ENCODE measurements at regions not wholly inside any gene's neighbourhood (a gene's known extent, or its start where the extent isn't known, plus 50 kb on each side); places are given as distances from the start of the nearest gene placed in this dataset.

- TF ChIP-seq CTCF (conservative IDR thresholded peaks at IDR 0.05; ENCODE audit: low read depth, low read length) (no peak), EZH2 (IDR thresholded peaks at IDR 0.05; ENCODE audit: borderline replicate concordance, low read depth, low read length, poor library complexity, severe bottlenecking) (no peak)
Measured at GRCh38 chr6:11853678-11854407, 75.2 kb upstream of the ADTRP start.
